ENCODE measurements at regions not wholly inside any gene's neighbourhood (a gene's known extent, or its start where the extent isn't known, plus 50 kb on each side); places are given as distances from the start of the nearest gene placed in this dataset.

- Mint-ChIP-seq H3K9me3 (ENCODE audit: unreplicated experiment) (peaks cover 3% of the 10 kb centered on the region), H3K36me3 (ENCODE audit: unreplicated experiment) (no peaks in the 10 kb centered on the region), H3K4me3 (ENCODE audit: unreplicated experiment) (no peak overlapping the region), H3K27me3 (ENCODE audit: unreplicated experiment) (no peaks in the 10 kb centered on the region), H3K27ac (ENCODE audit: unreplicated experiment) (no peak overlapping the region), H3K4me1 (ENCODE audit: low read depth, unreplicated experiment) (peaks cover 4% of the 10 kb centered on the region)
- DNase-seq = no peak
- TF ChIP-seq, protein P1, sequence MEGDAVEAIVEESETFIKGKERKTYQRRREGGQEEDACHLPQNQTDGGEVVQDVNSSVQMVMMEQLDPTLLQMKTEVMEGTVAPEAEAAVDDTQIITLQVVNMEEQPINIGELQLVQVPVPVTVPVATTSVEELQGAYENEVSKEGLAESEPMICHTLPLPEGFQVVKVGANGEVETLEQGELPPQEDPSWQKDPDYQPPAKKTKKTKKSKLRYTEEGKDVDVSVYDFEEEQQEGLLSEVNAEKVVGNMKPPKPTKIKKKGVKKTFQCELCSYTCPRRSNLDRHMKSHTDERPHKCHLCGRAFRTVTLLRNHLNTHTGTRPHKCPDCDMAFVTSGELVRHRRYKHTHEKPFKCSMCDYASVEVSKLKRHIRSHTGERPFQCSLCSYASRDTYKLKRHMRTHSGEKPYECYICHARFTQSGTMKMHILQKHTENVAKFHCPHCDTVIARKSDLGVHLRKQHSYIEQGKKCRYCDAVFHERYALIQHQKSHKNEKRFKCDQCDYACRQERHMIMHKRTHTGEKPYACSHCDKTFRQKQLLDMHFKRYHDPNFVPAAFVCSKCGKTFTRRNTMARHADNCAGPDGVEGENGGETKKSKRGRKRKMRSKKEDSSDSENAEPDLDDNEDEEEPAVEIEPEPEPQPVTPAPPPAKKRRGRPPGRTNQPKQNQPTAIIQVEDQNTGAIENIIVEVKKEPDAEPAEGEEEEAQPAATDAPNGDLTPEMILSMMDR (IDR thresholded peaks at IDR 0.05; ENCODE audit: partially characterized antibody, unreplicated experiment) = no peak
These were observed 301.8 kb downstream of the IRF8 start for GRCh38 chr16:86200722-86201121.

- Mint-ChIP-seq H3K4me1 (ENCODE audit: low read depth, unreplicated experiment) (peaks cover 4% of the 10 kb centered on the region), H3K27me3 (ENCODE audit: unreplicated experiment) (no peaks in the 10 kb centered on the region), H3K4me3 (ENCODE audit: unreplicated experiment) (no peak overlapping the region), H3K36me3 (ENCODE audit: unreplicated experiment) (no peaks in the 10 kb centered on the region), H3K27ac (ENCODE audit: unreplicated experiment) (no peak overlapping the region), H3K9me3 (ENCODE audit: unreplicated experiment) (peaks cover 3% of the 10 kb centered on the region)
- DNase-seq = no peak
- TF ChIP-seq, protein P1 (IDR thresholded peaks at IDR 0.05; ENCODE audit: partially characterized antibody, unreplicated experiment) = no peak
These were observed 302.8 kb downstream of the IRF8 start for GRCh38 chr16:86201746-86202145.

DNA sequence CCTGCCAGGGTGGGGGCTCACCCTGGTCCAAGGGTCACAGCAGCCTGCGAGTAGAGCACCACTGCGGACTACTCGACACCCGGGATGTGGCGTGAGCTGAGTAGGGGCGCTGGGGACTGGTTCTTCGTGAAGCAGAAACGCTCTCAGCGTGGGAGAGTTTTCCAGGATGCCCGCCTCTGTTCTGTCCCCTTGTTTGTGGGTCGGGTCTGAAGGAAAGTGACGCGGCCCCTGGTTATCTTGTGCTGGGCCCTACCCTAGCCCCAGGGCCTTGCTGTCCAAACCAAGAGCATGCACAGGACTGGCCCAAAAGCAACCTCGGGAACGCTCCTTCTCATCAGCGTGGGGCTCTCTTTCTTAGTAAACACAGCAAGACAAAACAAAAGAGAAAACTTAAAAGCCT lies 303.3 kb downstream of the IRF8 start:
- no peaks in the 10 kb centered on the region for H3K27me3 Mint-ChIP-seq (ENCODE audit: unreplicated experiment)
- peaks cover 4% of the 10 kb centered on the region for H3K4me1 Mint-ChIP-seq (ENCODE audit: low read depth, unreplicated experiment)
- TF ChIP-seq, protein P1 (IDR thresholded peaks at IDR 0.05; ENCODE audit: partially characterized antibody, unreplicated experiment) = no peak
- no peak overlapping the region for H3K27ac Mint-ChIP-seq (ENCODE audit: unreplicated experiment)
- H3K4me3 Mint-ChIP-seq (ENCODE audit: unreplicated experiment) = no peak overlapping the region
- no peaks in the 10 kb centered on the region for H3K36me3 Mint-ChIP-seq (ENCODE audit: unreplicated experiment)
- peaks cover 3% of the 10 kb centered on the region for H3K9me3 Mint-ChIP-seq (ENCODE audit: unreplicated experiment)
- DNase-seq = no peak

- H3K27ac Mint-ChIP-seq (ENCODE audit: unreplicated experiment) = no peak overlapping the region
- H3K27me3 Mint-ChIP-seq (ENCODE audit: unreplicated experiment) = no peaks in the 10 kb centered on the region
- H3K4me1 Mint-ChIP-seq (ENCODE audit: low read depth, unreplicated experiment) = peaks cover 4% of the 10 kb centered on the region
- TF ChIP-seq, protein P1 (IDR thresholded peaks at IDR 0.05; ENCODE audit: partially characterized antibody, unreplicated experiment) = no peak
- no peaks in the 10 kb centered on the region for H3K36me3 Mint-ChIP-seq (ENCODE audit: unreplicated experiment)
- H3K9me3 Mint-ChIP-seq (ENCODE audit: unreplicated experiment) = peaks cover 3% of the 10 kb centered on the region
- H3K4me3 Mint-ChIP-seq (ENCODE audit: unreplicated experiment) = no peak overlapping the region
- no peak for DNase-seq
These were observed 303.9 kb downstream of the IRF8 start for GRCh38 chr16:86202760-86203426.

DNA sequence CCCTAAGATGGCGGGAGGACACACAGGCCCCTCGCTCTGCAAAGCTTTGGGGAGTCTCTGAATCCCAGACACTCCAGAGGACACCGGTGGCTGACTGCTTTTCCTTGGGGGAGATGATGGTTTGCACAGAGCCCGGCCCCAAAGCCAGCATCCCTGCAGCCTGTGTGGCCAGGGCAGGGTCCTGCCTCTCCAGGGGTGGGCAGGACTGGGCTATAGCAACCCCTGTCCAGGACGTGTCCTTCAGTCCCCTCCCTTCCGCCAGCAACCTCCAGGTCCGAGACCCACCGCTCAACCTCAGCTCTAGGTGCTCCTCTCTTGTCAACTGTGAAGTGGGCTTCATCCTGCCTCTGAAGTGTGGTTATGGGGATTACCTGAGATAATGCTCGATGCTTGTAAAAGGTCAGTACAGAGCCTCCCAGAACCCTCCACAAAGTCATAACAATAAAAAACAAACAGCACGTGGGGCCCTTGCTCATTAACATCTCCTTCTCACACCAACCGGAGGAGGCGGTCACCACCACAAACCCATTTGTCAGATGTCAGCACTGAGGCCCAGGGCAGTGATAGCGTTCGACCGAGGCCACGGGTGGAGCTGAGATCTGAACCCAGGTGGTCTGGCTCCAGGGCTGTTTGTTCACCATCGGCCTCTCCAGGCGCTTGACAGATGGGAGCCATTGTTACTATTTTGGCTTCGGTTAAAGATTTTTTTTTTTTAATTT lies 304.8 kb downstream of the IRF8 start:
- no peak for DNase-seq
- Mint-ChIP-seq H3K36me3 (ENCODE audit: unreplicated experiment) (no peaks in the 10 kb centered on the region), H3K27ac (ENCODE audit: unreplicated experiment) (no peak overlapping the region), H3K9me3 (ENCODE audit: unreplicated experiment) (peaks cover 3% of the 10 kb centered on the region), H3K4me3 (ENCODE audit: unreplicated experiment) (no peak overlapping the region), H3K27me3 (ENCODE audit: unreplicated experiment) (peaks cover 2% of the 10 kb centered on the region), H3K4me1 (ENCODE audit: low read depth, unreplicated experiment) (peaks cover 4% of the 10 kb centered on the region)
- TF ChIP-seq, protein P1 (IDR thresholded peaks at IDR 0.05; ENCODE audit: partially characterized antibody, unreplicated experiment) = no peak

Measured in glutamatergic neuron (in vitro differentiated cells).